GM18907 (cell line): ENCODE measurements at regions not wholly inside any gene's neighbourhood (a gene's known extent, or its start where the extent isn't known, plus 50 kb on each side); places are given as distances from the start of the nearest gene placed in this dataset.

Experiments used
- ATAC-seq: cut with Tn5 transposase; IDR thresholded peaks from one replicate; pipeline ENCODE4 v1.9.1; 2021; ENCODE audit warnings: mild to moderate bottlenecking, moderate library complexity; ENCODE audit not compliant: unreplicated experiment

GRCh38 chr6:163804991-163805390 is 390.5 kb downstream of the QKI start:
- ATAC-seq, result no peak

GRCh38 chr6:163802267-163802666 is 387.7 kb downstream of the QKI start:
- no peak for ATAC-seq

- ATAC-seq, result no peak
Measured at GRCh38 chr6:163797296-163797845, 382.9 kb downstream of the QKI start.

GRCh38 chr6:163793011-163793983 is 378.8 kb downstream of the QKI start:
- peak; percentile 97 for ATAC-seq

DNA sequence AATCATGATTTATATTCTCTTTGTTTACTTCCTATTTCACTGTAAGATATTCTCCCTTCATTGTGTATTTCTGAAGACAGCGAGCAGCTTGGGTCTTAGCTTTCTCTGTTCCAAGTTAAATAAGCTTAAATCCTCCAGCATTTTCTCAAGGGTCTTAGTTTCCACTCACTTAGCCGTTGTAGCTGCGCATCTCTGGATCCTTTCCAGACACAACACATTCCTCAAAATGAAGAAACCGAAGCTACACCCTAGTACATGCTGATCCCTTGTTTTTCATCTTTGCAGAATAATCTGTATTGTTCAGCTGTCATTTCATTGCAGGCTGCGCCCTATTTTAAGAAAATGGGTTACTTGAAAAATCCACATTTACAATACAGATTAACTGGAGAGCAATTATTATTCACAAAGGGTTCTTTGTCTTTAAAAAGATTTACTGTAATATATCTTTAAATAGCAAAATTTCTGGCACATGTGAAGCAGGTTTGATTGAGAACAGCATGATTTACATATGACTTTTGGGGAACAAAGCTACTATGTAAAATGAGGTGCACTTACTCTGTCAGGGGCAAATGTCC is 375.8 kb downstream of the QKI start:
- no peak for ATAC-seq

DNA sequence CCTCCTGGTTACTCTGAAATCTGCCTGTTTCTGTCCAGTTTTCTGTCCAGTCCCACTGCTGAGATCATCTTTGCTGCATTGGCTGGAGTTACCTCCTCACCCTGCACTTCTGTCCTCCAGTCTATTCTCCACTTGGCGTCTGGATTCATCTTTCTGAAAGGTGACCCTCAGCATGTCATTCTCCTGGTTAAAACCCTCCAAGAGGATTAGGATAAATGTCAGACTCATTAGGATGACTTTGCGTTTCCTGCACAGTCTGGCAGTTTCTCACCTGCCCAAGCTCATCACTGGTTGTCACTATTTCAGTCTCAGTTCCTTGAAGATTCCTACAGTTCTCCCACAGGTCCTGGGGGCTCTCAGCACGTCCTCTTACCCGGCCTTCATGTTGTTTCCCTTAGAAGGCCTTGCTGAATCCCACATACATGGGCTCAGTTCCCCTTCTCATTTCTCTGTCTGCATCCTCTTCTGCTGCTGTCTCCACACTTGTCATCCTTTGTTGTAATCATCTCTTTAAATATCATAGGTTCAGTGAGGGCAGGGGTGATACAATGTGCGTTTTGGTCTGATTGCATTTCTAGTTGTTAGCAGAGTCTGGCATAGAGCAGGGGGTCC is 374.8 kb downstream of the QKI start:
- no peak for ATAC-seq

DNA sequence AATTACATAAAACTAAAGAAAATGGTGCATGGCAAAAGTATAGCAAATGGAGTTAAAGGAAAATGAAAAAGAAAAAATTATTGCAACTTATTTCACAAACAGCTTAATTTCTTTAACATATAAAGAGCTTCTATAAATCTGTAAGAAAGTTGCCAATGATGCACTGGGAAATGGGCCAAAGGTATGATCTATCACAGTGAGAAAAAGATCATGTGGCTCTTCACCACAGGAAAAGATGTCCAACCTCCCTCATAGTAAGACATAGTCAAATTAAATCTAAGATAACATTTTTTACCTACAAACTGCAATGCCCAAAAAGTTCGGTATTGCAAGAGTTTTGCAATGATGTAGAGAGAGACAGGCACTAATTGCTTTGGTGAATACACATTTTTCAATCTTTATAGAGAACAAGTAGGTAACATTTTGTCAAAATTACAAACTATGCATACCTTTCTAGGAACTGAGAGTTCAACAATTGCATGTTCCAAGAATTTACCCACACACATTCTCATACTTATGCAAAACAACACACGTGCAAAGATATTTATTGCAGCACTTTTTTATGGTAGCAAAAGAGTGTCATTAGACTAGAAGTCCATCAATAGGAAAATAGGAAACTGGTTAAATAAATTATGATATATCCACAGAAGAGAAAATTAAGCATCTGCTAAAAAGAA is 372.6 kb downstream of the QKI start:
- no peak for ATAC-seq

GRCh38 chr6:163782436-163783003 is 368.0 kb downstream of the QKI start:
- peak; percentile 94 for ATAC-seq

DNA sequence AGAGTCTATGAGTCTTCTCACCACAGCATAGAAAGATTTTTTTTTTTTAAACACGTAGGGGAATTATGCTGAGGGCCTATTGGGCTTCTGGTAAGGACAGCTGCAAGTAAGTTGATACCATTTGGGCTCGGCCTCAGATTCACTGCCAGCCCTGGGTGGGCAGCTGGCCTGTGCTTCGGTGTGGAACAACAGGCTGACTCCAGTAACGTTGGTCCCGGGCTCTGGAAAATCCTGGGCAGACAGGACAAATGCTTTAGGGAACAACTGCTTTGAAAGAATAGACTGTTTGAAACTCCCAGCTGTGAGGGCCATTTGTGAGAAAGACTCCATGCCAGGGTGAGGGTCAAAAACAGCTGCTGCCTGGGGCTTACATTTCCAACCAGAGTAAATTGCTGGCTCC is 366.5 kb downstream of the QKI start:
- ATAC-seq, result no peak

DNA sequence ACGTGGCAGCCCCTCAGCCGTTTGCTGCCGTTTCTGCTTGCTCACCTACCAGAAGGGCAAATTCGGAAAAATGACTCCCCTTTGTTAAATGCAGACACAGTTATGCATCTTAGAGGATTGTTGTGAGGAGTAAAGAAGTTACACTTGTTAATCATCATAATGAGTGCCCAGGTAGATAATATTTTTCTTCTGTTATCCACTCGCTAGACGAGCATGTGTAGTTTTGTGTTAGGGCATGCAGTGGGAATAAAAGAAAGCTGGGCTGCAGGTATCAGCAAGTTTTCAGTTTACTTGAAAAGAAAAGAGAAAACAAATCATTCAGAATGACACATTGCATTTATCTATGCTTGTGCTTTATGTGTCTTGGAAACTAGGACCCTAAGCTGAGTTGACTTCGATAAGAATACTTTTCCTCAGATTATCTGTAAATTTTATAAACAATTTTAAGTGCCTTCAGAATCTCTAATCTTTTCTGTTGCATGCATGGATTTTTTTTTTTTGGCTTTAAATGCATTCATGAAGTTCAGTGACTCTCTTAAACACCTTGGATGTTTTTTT is 365.3 kb downstream of the QKI start:
- ATAC-seq, result no peak

- ATAC-seq, result no peak
Measured at GRCh38 chr6:163777716-163778115, 363.2 kb downstream of the QKI start.

DNA sequence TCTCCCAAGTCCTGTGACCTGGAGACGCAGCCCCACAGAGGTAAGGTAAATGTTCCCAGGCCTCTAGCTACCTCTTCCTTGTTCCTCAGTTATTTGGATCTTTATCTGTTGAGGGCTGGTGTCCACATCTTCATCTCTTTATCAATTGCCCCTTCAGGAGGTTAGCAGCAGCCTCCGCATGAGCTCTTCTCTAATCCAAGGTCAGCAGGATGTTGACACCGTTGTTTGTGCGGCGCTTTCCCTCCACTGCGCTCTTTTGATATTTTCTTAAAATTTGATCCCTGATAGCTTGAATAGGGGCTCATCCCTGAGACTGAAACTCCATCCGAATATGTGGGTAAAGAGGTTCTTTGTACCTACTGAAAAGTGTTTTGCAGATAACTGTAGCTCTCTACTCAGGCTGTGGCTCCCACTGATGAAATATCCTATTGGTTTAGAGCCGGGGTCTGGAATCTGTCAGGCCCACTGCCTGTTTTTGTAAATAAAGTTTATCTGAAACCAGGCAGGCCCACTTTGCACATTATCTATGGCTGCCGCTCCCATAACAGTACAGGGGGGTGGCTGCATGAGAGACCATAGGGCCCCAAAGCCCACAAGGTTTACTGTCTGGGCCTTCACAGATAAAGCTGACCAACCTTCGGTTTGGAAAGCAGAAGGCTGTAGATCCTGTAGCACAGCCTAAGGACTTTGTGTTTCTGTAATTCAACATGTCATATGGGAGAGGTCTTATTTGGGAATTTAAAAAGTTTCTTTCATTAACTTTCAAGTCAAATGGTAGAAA is 362.6 kb downstream of the QKI start:
- no peak for ATAC-seq

GRCh38 chr6:163776196-163776905 is 361.8 kb downstream of the QKI start:
- ATAC-seq, result no peak

- ATAC-seq, result no peak
Measured at GRCh38 chr6:163775313-163775712, 360.8 kb downstream of the QKI start.

DNA sequence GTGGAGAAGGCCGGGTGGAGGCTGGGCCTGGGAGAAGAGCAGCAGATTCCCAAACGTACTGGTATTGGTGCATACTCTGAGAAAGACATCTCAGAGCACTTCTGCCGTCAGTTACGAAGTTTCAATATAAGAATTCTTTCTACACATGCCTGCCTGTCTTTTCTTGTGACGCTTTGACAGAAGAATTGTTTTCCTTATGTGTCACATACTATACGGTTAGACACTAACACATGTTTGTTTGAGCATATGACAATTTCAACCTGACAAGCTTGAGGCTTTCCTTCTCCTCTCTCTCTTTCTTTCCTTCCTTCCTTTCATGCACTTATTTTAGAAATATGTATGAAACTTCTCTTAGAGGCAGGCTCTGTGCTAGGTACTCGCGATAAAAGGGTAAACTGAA is 360.0 kb downstream of the QKI start:
- ATAC-seq, result no peak

GRCh38 chr6:163773646-163774045 is 359.1 kb downstream of the QKI start:
- no peak for ATAC-seq

DNA sequence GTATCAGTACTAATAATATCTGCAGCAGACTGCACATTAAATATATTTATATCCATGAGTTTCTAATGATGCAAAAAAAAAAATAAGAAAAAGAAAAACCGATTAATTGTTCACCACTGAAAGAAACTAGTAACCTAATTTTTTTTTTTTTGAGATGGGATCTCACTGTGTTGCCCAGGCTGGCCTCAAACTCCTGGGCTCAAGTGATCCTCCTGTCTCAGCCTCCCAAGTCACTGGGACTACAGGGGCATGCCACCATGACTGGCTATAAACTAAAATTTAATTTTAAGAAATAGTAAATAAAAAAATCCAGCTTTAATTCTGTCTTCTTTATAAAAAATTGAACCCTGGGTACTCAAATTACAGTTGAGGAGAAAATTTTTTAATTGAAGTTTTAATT is 358.2 kb downstream of the QKI start:
- no peak for ATAC-seq

DNA sequence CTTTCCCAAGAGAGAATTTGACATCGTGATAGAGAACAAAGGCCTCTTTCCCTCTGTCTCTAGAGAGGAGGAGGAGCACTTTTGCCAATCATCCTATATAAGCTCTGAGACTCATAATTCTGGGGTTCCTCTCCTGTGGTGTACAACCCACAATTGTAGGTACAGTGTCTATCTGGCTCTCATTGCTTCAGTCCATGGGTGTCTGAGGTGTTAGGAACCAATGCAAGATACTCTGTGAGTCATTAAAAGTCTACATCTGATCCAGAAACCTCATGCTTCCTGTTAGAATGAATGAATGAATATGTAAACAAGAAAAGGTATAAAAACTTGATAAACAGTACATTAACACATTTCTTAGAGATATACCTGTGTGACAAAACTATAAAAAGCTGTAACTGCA is 356.7 kb downstream of the QKI start:
- no peak for ATAC-seq

DNA sequence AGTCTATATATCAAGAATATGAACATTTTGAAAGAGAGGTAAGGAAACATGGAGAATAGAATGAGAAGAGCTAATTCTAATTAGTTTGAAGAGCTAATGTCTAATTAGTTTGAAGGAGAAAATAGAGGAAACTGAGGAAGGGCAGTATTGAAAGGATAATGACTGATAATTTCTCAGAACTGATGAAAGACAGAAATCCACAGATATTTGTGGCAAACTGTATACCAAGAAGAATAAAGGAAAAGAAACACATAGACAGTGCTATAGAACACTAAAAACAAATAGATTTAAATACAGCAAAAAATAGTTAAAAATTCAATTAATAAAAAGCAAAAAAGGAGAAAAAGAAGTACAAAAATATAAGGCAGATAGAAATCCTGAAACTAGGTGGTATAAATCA is 354.4 kb downstream of the QKI start:
- ATAC-seq, result no peak
